CD14-positive monocyte (primary cell): ENCODE measurements at regions not wholly inside any gene's neighbourhood (a gene's known extent, or its start where the extent isn't known, plus 50 kb on each side); places are given as distances from the start of the nearest gene placed in this dataset.
A peak's percentile ranks its signal among the peaks of the same experiment; 100 is the strongest.

Experiments used
- DNase-seq, 3 donors: peaks; one replicate each; pipeline ENCODE4 v3.0.0-alpha.2; 2011 to 2022
- H2AFZ ChIP-seq: 2 replicates; pipeline ENCODE4 v1.6.0; 2012; ENCODE audit warnings: mild to moderate bottlenecking, low read depth, low read length, inconsistent platforms; ENCODE audit not compliant: insufficient read depth, poor library complexity, severe bottlenecking
- H3K27ac ChIP-seq, 2 donors: 1 replicate in 1 of 2; 2 replicates in 1 of 2; pipeline ENCODE4 v1.5.1; 2012 to 2013; ENCODE audit warnings: low read length in 2 of 2, control low read depth in 1 of 2, inconsistent platforms in 1 of 2, low read depth in 1 of 2, mild to moderate bottlenecking in 1 of 2
- H3K27me3 ChIP-seq, 2 donors: one replicate each; pipeline versions ENCODE4 v1.6.0 to v1.6.1; 2011 to 2013; ENCODE audit warnings: low read length in 2 of 2; ENCODE audit not compliant: control insufficient read depth in 2 of 2, insufficient read depth in 2 of 2
- H3K36me3 ChIP-seq, 2 donors: replicated peaks in 1 of 2; 1 replicate in 1 of 2; 2 replicates in 1 of 2; pipeline versions ENCODE4 v1.5.1 to v1.6.1; 2012 to 2013; ENCODE audit warnings: low read length in 2 of 2, control low read depth in 1 of 2, inconsistent platforms in 1 of 2, mild to moderate bottlenecking in 1 of 2; ENCODE audit not compliant: insufficient read depth in 2 of 2, control insufficient read depth in 1 of 2
- H3K4me1 ChIP-seq, 2 donors: 1 replicate in 1 of 2; 2 replicates in 1 of 2; pipeline versions ENCODE4 v1.5.1 to v1.6.1; 2012 to 2013; ENCODE audit warnings: low read length in 2 of 2, control low read depth in 1 of 2, inconsistent platforms in 1 of 2, mild to moderate bottlenecking in 1 of 2, moderate library complexity in 1 of 2; ENCODE audit not compliant: insufficient read depth in 2 of 2, control insufficient read depth in 1 of 2
- H3K4me2 ChIP-seq: replicated peaks from 2 replicates; pipeline ENCODE3; 2012; ENCODE audit warnings: low read length, moderate library complexity, mild to moderate bottlenecking; ENCODE audit not compliant: poor library complexity, severe bottlenecking; ENCODE audit errors: extremely low read depth
- H3K4me3 ChIP-seq, 3 experiments: fragments of 200-600 bp in 1 of 3; sonication (generic) in 1 of 3; replicated peaks in 1 of 3; 1 replicate in 2 of 3; 2 replicates in 1 of 3; pipeline ENCODE4 v1.5.1; 2011 to 2013; ENCODE audit warnings: low read length in 3 of 3, mild to moderate bottlenecking in 3 of 3, control low read depth in 2 of 3, low read depth in 2 of 3, inconsistent platforms in 1 of 3, moderate library complexity in 1 of 3
- H3K79me2 ChIP-seq: 2 replicates; pipeline ENCODE4 v1.6.0; 2012; ENCODE audit warnings: mild to moderate bottlenecking, control low read depth, inconsistent platforms, low read length, moderate library complexity; ENCODE audit not compliant: insufficient read depth
- H3K9ac ChIP-seq: 2 replicates; pipeline ENCODE4 v1.6.0; 2017; ENCODE audit warnings: low read length, mild to moderate bottlenecking; ENCODE audit not compliant: insufficient read depth, poor library complexity, severe bottlenecking
- H3K9me3 ChIP-seq, 2 donors: replicated peaks in 1 of 2; 1 replicate in 1 of 2; 2 replicates in 1 of 2; pipeline versions ENCODE4 v1.5.1 to v1.6.1; 2012 to 2013; ENCODE audit warnings: low read length in 2 of 2, control low read depth in 1 of 2; ENCODE audit not compliant: control insufficient read depth in 1 of 2, insufficient read depth in 1 of 2
- H4K20me1 ChIP-seq: 2 replicates; pipeline ENCODE4 v1.6.0; 2012; ENCODE audit warnings: mild to moderate bottlenecking, low read length, control low read depth, moderate library complexity; ENCODE audit not compliant: insufficient read depth
- H3K27ac Mint-ChIP-seq, 7 donors: one replicate each; pipeline ENCODE4 v1.8.0; 2020; ENCODE audit warnings: mild to moderate bottlenecking in 7 of 7, mixed read lengths in 7 of 7, moderate library complexity in 6 of 7, inconsistent platforms in 2 of 7
- H3K27me3 Mint-ChIP-seq, 3 donors: one replicate each; pipeline ENCODE4 v1.8.0; 2021 to 2022; ENCODE audit warnings: low read depth in 3 of 3, mild to moderate bottlenecking in 3 of 3, mixed read lengths in 3 of 3, moderate library complexity in 3 of 3, inconsistent platforms in 1 of 3
- H3K36me3 Mint-ChIP-seq, 2 donors: one replicate each; pipeline ENCODE4 v1.8.0; 2020; ENCODE audit warnings: mixed read lengths in 2 of 2, inconsistent platforms in 1 of 2, mild to moderate bottlenecking in 1 of 2
- H3K4me1 Mint-ChIP-seq: one replicate; pipeline ENCODE4 v1.8.0; 2020; ENCODE audit warnings: mild to moderate bottlenecking, mixed read lengths
- H3K4me3 Mint-ChIP-seq, 2 donors: one replicate each; pipeline ENCODE4 v1.8.0; 2020; ENCODE audit warnings: mild to moderate bottlenecking in 2 of 2, mixed read lengths in 2 of 2, moderate library complexity in 1 of 2
- H3K9me3 Mint-ChIP-seq, 7 donors: one replicate each; pipeline ENCODE4 v1.8.0; 2020 to 2022; ENCODE audit warnings: mixed read lengths in 7 of 7, mild to moderate bottlenecking in 6 of 7, moderate library complexity in 6 of 7, inconsistent platforms in 2 of 7
- WGBS: methylation state at CpG from one replicate; pipeline ENCODE4 v1.1.5; 2013; ENCODE audit warnings: missing lambda C conversion rate; ENCODE audit not compliant: insufficient coverage; 5-methylcytosine and 5-hydroxymethylcytosine counted together
- intact Hi-C, 2 donors: fragments of 100-400 bp; cut with micrococcal nuclease; formaldehyde crosslinking; loops; one replicate each; pipeline versions ENCODE4 v1.15.0 to v1.15.1; 2023
- TF ChIP-seq, protein P1 (sequence below): fragments of 200-600 bp; IDR thresholded peaks from one replicate; pipeline ENCODE4 v1.8.0; 2022; ENCODE audit warnings: antibody characterized with exemption, mild to moderate bottlenecking

DNA sequence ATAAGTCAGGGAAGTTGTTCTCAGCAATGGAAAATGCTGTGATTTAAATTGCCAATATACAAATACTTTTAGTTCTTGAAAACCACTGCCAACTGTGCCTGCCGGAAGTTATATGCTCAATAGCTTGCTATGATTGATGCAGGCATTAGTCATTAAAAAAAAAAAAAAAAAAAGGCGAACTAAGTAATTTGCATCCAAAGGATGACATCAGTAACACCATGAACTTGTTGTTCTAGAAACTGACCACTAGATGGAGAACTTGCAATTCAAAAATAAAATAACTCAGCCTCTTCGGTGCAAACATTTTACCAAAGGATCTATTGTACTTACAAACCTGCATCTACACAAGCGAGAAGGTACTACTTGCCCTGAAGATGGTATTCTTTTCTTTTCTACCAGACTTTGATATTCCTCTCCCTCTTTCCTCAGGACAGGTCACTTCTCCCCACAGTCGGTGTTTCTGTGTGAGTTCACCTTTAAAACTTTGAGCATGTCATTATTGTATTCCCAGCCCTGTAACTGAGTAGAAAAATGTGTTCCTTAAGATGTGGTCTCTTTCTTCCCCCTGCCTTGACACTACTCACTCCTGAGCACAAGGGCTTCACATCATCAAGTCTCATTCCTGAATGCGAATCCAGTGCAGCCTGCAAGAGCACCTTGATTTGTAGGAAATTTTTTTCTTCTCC, 115.0 kb upstream of the VEPH1 start:
- Histone ChIP-seq H3K27me3 (no peaks in the 10 kb centered on the region), H3K79me2 (no peaks in the 10 kb centered on the region), H3K9ac (no peak overlapping the region), H3K9me3 (no peaks in the 10 kb centered on the region), H3K27ac (no peak overlapping the region), H4K20me1 (no peaks in the 10 kb centered on the region), H3K4me1 (no peaks in the 10 kb centered on the region), H2AFZ (no peak overlapping the region), H3K4me2 (no peak overlapping the region), H3K4me3 (no peak overlapping the region), H3K36me3 (no peaks in the 10 kb centered on the region)
- Mint-ChIP-seq H3K27me3 (peaks cover under 1 to 25% (median 2%) of the 10 kb centered on the region in 3 donors), H3K36me3 (no peaks in the 10 kb centered on the region), H3K9me3 (peaks cover 0 to 2% (median 0%) of the 10 kb centered on the region in 7 donors), H3K4me1 (peaks cover 5% of the 10 kb centered on the region), H3K27ac (no peak overlapping the region), H3K4me3 (no peak overlapping the region)
- TF ChIP-seq, protein P1, sequence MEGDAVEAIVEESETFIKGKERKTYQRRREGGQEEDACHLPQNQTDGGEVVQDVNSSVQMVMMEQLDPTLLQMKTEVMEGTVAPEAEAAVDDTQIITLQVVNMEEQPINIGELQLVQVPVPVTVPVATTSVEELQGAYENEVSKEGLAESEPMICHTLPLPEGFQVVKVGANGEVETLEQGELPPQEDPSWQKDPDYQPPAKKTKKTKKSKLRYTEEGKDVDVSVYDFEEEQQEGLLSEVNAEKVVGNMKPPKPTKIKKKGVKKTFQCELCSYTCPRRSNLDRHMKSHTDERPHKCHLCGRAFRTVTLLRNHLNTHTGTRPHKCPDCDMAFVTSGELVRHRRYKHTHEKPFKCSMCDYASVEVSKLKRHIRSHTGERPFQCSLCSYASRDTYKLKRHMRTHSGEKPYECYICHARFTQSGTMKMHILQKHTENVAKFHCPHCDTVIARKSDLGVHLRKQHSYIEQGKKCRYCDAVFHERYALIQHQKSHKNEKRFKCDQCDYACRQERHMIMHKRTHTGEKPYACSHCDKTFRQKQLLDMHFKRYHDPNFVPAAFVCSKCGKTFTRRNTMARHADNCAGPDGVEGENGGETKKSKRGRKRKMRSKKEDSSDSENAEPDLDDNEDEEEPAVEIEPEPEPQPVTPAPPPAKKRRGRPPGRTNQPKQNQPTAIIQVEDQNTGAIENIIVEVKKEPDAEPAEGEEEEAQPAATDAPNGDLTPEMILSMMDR: peak; percentile 85
- intact Hi-C loops: loop anchor here in 1 of 2 donors (10.0 kb wide), 1 partner anchor 817 kb away; no protein-coding TSS in a partner anchor
- 0% methylated on average over 1 of the region's 6 CpGs for WGBS
- DNase-seq: peak; percentile 15 to 69 (median 66)

DNA sequence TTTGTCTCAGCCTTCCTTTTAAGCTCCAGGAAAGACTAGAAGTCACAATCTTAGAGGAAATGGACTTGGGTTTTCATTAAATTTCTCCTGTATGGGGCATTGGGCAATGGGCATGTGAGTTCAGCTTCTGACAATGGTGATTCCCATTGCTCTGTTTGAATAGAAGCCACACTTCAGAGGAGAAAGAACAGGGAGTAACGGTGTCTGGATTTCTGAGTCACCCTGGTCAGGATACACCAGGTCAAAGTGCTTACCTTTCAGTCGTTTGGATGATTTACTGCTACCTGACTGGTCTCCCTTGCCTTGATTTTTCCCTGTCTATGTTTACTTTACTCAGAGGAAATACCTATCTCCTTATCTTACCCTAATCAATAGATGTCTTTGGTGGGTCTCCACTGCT, 111.7 kb upstream of the VEPH1 start:
- intact Hi-C loops: loop anchor here in 1 of 2 donors (10.0 kb wide), 1 partner anchor 820 kb away; no protein-coding TSS in a partner anchor
- H3K36me3 Mint-ChIP-seq: no peaks in the 10 kb centered on the region
- H3K9me3 Mint-ChIP-seq: peaks cover 1 to 10% (median 4%) of the 10 kb centered on the region in 7 donors

More for the DNA sequence above, 111.7 kb upstream of the VEPH1 start:
- TF ChIP-seq, protein P1: no peak
- H3K27me3 ChIP-seq: no peaks in the 10 kb centered on the region
- H3K4me2 ChIP-seq: no peak overlapping the region
- H3K4me1 ChIP-seq: peaks cover 0 to 3% of the 10 kb centered on the region in 2 donors
- peaks cover 0 to 3% of the 10 kb centered on the region in 2 donors for H3K9me3 ChIP-seq
- no peak for DNase-seq
- H3K4me3 ChIP-seq: no peak overlapping the region
- no peak overlapping the region for H3K27ac ChIP-seq
- no peaks in the 10 kb centered on the region for H3K79me2 ChIP-seq
- H3K4me3 Mint-ChIP-seq: no peak overlapping the region
- H3K4me1 Mint-ChIP-seq: peaks cover 13% of the 10 kb centered on the region
- H3K27me3 Mint-ChIP-seq: peaks cover 0 to 16% (median 2%) of the 10 kb centered on the region in 3 donors
- no peak overlapping the region for H3K27ac Mint-ChIP-seq
- no peak overlapping the region for H2AFZ ChIP-seq
- H4K20me1 ChIP-seq: no peaks in the 10 kb centered on the region
- H3K36me3 ChIP-seq: no peaks in the 10 kb centered on the region
- H3K9ac ChIP-seq: no peak overlapping the region
- 86% methylated on average over 2 of the region's 2 CpGs for WGBS
